Astrocyte (in vitro differentiated cells and primary cell): ENCODE measurements at regions not wholly inside any gene's neighbourhood (a gene's known extent, or its start where the extent isn't known, plus 50 kb on each side); places are given as distances from the start of the nearest gene placed in this dataset.

Source experiments
- EZH2 ChIP-seq: IDR thresholded peaks from 2 replicates; pipeline ENCODE4 v1.6.1; 2012; ENCODE audit warnings: mild to moderate bottlenecking, low read length, inconsistent platforms; ENCODE audit not compliant: insufficient read depth
- TF ChIP-seq, protein P1 (sequence below): IDR thresholded peaks from 2 replicates; pipeline ENCODE4 v1.5.1; 2011; ENCODE audit warnings: low read depth, mild to moderate bottlenecking, inconsistent platforms, low read length, moderate library complexity; ENCODE audit not compliant: insufficient read depth

DNA sequence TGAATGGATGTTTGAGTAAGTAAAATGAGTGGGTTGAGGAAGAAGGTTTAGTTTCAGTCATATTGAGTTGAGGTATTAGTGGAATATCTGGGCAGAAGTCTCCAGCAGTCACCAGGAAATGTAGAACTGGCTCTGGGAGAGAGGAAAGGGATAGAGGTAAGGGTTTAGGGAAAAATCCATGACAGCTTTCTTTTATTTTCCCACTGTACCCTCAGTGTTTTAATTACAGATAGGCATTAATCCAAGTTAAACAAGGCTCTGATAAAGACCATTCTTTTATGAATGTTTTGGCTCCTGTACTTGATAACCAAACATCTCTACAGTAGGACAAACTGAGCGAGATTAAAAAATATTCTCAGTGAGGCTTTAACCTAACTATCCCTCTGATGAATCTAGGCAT, 318.4 kb upstream of the SYNCRIP start:
- TF ChIP-seq, protein P1, sequence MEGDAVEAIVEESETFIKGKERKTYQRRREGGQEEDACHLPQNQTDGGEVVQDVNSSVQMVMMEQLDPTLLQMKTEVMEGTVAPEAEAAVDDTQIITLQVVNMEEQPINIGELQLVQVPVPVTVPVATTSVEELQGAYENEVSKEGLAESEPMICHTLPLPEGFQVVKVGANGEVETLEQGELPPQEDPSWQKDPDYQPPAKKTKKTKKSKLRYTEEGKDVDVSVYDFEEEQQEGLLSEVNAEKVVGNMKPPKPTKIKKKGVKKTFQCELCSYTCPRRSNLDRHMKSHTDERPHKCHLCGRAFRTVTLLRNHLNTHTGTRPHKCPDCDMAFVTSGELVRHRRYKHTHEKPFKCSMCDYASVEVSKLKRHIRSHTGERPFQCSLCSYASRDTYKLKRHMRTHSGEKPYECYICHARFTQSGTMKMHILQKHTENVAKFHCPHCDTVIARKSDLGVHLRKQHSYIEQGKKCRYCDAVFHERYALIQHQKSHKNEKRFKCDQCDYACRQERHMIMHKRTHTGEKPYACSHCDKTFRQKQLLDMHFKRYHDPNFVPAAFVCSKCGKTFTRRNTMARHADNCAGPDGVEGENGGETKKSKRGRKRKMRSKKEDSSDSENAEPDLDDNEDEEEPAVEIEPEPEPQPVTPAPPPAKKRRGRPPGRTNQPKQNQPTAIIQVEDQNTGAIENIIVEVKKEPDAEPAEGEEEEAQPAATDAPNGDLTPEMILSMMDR, result no peak
- TF ChIP-seq EZH2, result no peak
